PC-3 (cell line): ENCODE measurements at regions not wholly inside any gene's neighbourhood (a gene's known extent, or its start where the extent isn't known, plus 50 kb on each side); places are given as distances from the start of the nearest gene placed in this dataset.

Experiments
- EZH2phosphoT487 ChIP-seq: fragments of 300-600 bp; sonication (generic); IDR thresholded peaks from 2 replicates; pipeline ENCODE4 v1.6.1; 2018; ENCODE audit warnings: mild to moderate bottlenecking, antibody characterized with exemption, low read length, borderline replicate concordance
- TF ChIP-seq, protein P1 (sequence below): fragments of 300-600 bp; sonication (generic); conservative IDR thresholded peaks from 2 replicates; pipeline ENCODE4 v1.5.1; 2017; ENCODE audit warnings: antibody characterized with exemption, low read depth, mild to moderate bottlenecking, low read length

DNA sequence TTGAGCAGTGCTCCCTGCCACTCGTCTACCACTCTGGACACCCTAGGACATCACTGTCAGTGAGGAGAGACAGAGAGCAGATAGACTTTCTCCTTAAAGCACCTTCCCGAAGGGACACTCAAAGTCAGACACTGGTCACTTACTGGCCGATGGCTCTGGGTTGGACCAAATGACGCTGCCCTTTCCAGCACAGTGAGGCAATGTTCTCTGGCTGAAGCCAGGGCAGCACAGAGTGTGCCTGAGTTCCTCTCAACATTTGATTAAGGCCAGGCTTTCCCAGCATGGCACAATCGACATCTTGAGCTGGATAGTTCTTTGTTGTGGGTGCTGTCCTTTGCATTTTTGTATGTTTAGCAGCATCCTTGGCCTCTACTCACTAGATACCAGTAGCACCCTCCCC lies 206.2 kb downstream of the CSNK2A3 start:
- TF ChIP-seq, protein P1, sequence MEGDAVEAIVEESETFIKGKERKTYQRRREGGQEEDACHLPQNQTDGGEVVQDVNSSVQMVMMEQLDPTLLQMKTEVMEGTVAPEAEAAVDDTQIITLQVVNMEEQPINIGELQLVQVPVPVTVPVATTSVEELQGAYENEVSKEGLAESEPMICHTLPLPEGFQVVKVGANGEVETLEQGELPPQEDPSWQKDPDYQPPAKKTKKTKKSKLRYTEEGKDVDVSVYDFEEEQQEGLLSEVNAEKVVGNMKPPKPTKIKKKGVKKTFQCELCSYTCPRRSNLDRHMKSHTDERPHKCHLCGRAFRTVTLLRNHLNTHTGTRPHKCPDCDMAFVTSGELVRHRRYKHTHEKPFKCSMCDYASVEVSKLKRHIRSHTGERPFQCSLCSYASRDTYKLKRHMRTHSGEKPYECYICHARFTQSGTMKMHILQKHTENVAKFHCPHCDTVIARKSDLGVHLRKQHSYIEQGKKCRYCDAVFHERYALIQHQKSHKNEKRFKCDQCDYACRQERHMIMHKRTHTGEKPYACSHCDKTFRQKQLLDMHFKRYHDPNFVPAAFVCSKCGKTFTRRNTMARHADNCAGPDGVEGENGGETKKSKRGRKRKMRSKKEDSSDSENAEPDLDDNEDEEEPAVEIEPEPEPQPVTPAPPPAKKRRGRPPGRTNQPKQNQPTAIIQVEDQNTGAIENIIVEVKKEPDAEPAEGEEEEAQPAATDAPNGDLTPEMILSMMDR, result no peak
- no peak for TF ChIP-seq EZH2phosphoT487
